Endothelial cell of umbilical vein (primary cell): ENCODE measurements at regions not wholly inside any gene's neighbourhood (a gene's known extent, or its start where the extent isn't known, plus 50 kb on each side); places are given as distances from the start of the nearest gene placed in this dataset.

Source experiments
- BruUV-seq: library from RNA; stranded (reverse); fragments of 400-500 nt; replicated peaks from 2 replicates; lab custom pipeline; 2021; lab: Mats Ljungman, UMichigan
- CTCF ChIA-PET: fragments of 300-600, 350-600 bp; sonication (Branson Sonifier 250); formaldehyde crosslinking; loops from one replicate; lab custom pipeline; 2021; ENCODE audit warnings: antibody characterized with exemption, inconsistent platforms; lab: Charles Lee
- POLR2A ChIA-PET: fragments of 300-600, 350-600 bp; sonication (Branson Sonifier 250); formaldehyde crosslinking; loops from one replicate; lab custom pipeline; 2021; ENCODE audit warnings: antibody characterized with exemption, inconsistent platforms; lab: Charles Lee
- DNase-seq: peaks from one replicate; pipeline ENCODE4 v3.0.0-alpha.2; 2011; ENCODE audit warnings: low read depth, low spot score
- FAIRE-seq: peaks from 2 replicates; lab custom pipeline; 2011; peaks lifted over from hg19 to GRCh38; lab: Jason Lieb, UNC
- H2AFZ ChIP-seq: 2 replicates; pipeline ENCODE4 v1.6.0; 2012; ENCODE audit warnings: low read depth, low read length, control low read depth, inconsistent platforms
- H3K27ac ChIP-seq: 2 replicates; pipeline ENCODE4 v1.5.1; 2011; ENCODE audit warnings: low read depth, mild to moderate bottlenecking, control low read depth, low read length, moderate library complexity; ENCODE audit not compliant: insufficient read depth
- H3K27me3 ChIP-seq, 2 experiments: 2 replicates each; pipeline versions ENCODE4 v1.6.0 to v1.6.1; 2011; ENCODE audit warnings: low read length in 2 of 2, mixed read lengths in 1 of 2; ENCODE audit not compliant: control insufficient read depth in 2 of 2, insufficient read depth in 2 of 2
- H3K36me3 ChIP-seq, 2 experiments: 2 replicates in 1 of 2; 3 replicates in 1 of 2; pipeline ENCODE4 v1.5.1; 2011; ENCODE audit warnings: low read length in 2 of 2, mild to moderate bottlenecking in 1 of 2, moderate library complexity in 1 of 2; ENCODE audit not compliant: control insufficient read depth in 2 of 2, insufficient read depth in 2 of 2; ENCODE audit errors: extremely low read depth in 1 of 2
- H3K4me1 ChIP-seq: 3 replicates; pipeline ENCODE4 v1.5.1; 2011; ENCODE audit warnings: mild to moderate bottlenecking, low read length; ENCODE audit not compliant: control insufficient read depth, insufficient read depth; ENCODE audit errors: extremely low read depth
- H3K4me2 ChIP-seq: 2 replicates; pipeline ENCODE4 v1.6.1; 2011; ENCODE audit warnings: low read length, control low read depth, mixed read lengths; ENCODE audit not compliant: insufficient read depth
- H3K4me3 ChIP-seq, 3 experiments: fragments of 200-600 bp in 1 of 3; sonication (generic), shearing (Covaris generic) in 1 of 3; replicated peaks in 1 of 3; 2 replicates each; pipeline ENCODE4 v1.5.1; 2011 to 2016; ENCODE audit warnings: control low read depth in 3 of 3, low read length in 3 of 3, mild to moderate bottlenecking in 2 of 3, inconsistent platforms in 1 of 3, low read depth in 1 of 3, moderate library complexity in 1 of 3; ENCODE audit not compliant: insufficient read depth in 1 of 3
- H3K79me2 ChIP-seq: 2 replicates; pipeline ENCODE4 v1.6.0; 2012; ENCODE audit warnings: low read length, inconsistent platforms; ENCODE audit not compliant: control insufficient read depth, insufficient read depth
- H3K9ac ChIP-seq: replicated peaks from 2 replicates; pipeline ENCODE3; 2011; ENCODE audit warnings: low read length, control low read depth; ENCODE audit not compliant: insufficient read depth; ENCODE audit errors: extremely low read depth
- H3K9me1 ChIP-seq: replicated peaks from 3 replicates; pipeline ENCODE4 v1.6.0; 2011; ENCODE audit warnings: mild to moderate bottlenecking, low read length; ENCODE audit not compliant: control insufficient read depth, insufficient read depth; ENCODE audit errors: extremely low read depth
- H3K9me3 ChIP-seq: replicated peaks from 2 replicates; pipeline ENCODE4 v1.5.1; 2012; ENCODE audit warnings: low read length, inconsistent platforms; ENCODE audit not compliant: control insufficient read depth, insufficient read depth
- H4K20me1 ChIP-seq: replicated peaks from 2 replicates; pipeline ENCODE3; 2011; ENCODE audit warnings: mild to moderate bottlenecking, low read length; ENCODE audit not compliant: control insufficient read depth, insufficient read depth; ENCODE audit errors: extremely low read depth
- CTCF ChIP-seq, 2 donors: IDR thresholded peaks; 1 replicate in 1 of 2; 2 replicates in 1 of 2; pipeline ENCODE4 v1.5.1; 2011; ENCODE audit warnings: low read length in 2 of 2, mild to moderate bottlenecking in 2 of 2, moderate library complexity in 2 of 2, control low read depth in 1 of 2, inconsistent platforms in 1 of 2, low read depth in 1 of 2; ENCODE audit not compliant: insufficient read depth in 1 of 2; ENCODE audit errors: extremely low read depth in 1 of 2
- EZH2 ChIP-seq: IDR thresholded peaks from 2 replicates; pipeline ENCODE4 v1.6.1; 2012; ENCODE audit warnings: borderline replicate concordance, low read depth, mild to moderate bottlenecking, moderate library complexity, low read length, inconsistent platforms; ENCODE audit not compliant: severe bottlenecking
- FOS ChIP-seq: IDR thresholded peaks from 2 replicates; pipeline ENCODE4 v1.6.1; 2011; ENCODE audit warnings: mild to moderate bottlenecking, low read length, moderate library complexity, borderline replicate concordance; ENCODE audit not compliant: insufficient read depth
- GATA2 ChIP-seq: IDR thresholded peaks from 2 replicates; pipeline ENCODE4 v1.7.0; 2011; ENCODE audit warnings: low read depth, mild to moderate bottlenecking, moderate library complexity, mixed read lengths, low read length; ENCODE audit not compliant: insufficient read length, insufficient read depth
- JUN ChIP-seq: IDR thresholded peaks from 2 replicates; pipeline ENCODE4 v1.6.1; 2011; ENCODE audit warnings: borderline replicate concordance, low read depth; ENCODE audit not compliant: insufficient read length, insufficient read depth
- MAX ChIP-seq: IDR thresholded peaks from 2 replicates; pipeline ENCODE4 v1.6.1; 2011; ENCODE audit not compliant: insufficient read depth, insufficient read length
- MYC ChIP-seq: IDR thresholded peaks from one replicate; pipeline ENCODE4 v1.6.1; 2011; ENCODE audit warnings: mild to moderate bottlenecking, low read depth, low read length
- POLR2A ChIP-seq: IDR thresholded peaks from 2 replicates; pipeline ENCODE4 v1.6.1; 2012; ENCODE audit warnings: low read depth, mild to moderate bottlenecking, control low read depth, low read length
- POLR2AphosphoS5 ChIP-seq: IDR thresholded peaks from 2 replicates; pipeline ENCODE4 v1.6.1; 2012; ENCODE audit warnings: low read depth, mild to moderate bottlenecking, control low read depth, low read length, moderate library complexity; ENCODE audit not compliant: insufficient read depth
- dilution Hi-C: fragments of 300-500 bp; cut with MboI; formaldehyde crosslinking; loops from one replicate; pipeline ENCODE4 v1.15.0; 2019; ENCODE audit warnings: low sequenced_read_pairs; ENCODE audit not compliant: extremely low pct_ligation_motif_present
- intact Hi-C: fragments of 100-400 bp; cut with micrococcal nuclease; formaldehyde crosslinking; loops from one replicate; pipeline ENCODE4 v1.10.0; 2022

- intact Hi-C loops = no loop called here
- H3K79me2 ChIP-seq = no peaks in the 10 kb centered on the region
- DNase-seq (no peak), FAIRE-seq (no peak)
- no peak for TF ChIP-seq CTCF (IDR thresholded peaks at IDR 0.05; ENCODE audit: extremely low read depth in 1 of 2, insufficient read depth in 1 of 2, low read depth in 1 of 2, low read length in 2 of 2)
- no peak for TF ChIP-seq POLR2A
- TF ChIP-seq POLR2AphosphoS5 = no peak
- TF ChIP-seq MYC = no peak
- no peak for TF ChIP-seq EZH2
- no peak for TF ChIP-seq MAX
- no peak for TF ChIP-seq GATA2
- TF ChIP-seq JUN = no peak
- TF ChIP-seq FOS = no peak
- H3K9me1 ChIP-seq = no peaks in the 10 kb centered on the region
- CTCF ChIA-PET = no interaction called here
- H3K9me3 ChIP-seq = no peaks in the 10 kb centered on the region
- H3K9ac ChIP-seq = no peak overlapping the region
- no peaks in the 10 kb centered on the region for H3K36me3 ChIP-seq
- no peak overlapping the region for H2AFZ ChIP-seq
- H3K4me3 ChIP-seq = no peak overlapping the region
- no peaks in the 10 kb centered on the region for H4K20me1 ChIP-seq
- H3K4me1 ChIP-seq = no peaks in the 10 kb centered on the region
- dilution Hi-C loops = no loop called here
- no peaks in the 10 kb centered on the region for H3K27me3 ChIP-seq
- H3K27ac ChIP-seq = no peak overlapping the region
- POLR2A ChIA-PET = no interaction called here
- BruUV-seq = no TSS peak
- no peak overlapping the region for H3K4me2 ChIP-seq
These were observed 248.8 kb downstream of the SLITRK5 start for GRCh38 chr13:87919956-87920355.
